NT2/D1 (cell line): ENCODE measurements at regions not wholly inside any gene's neighbourhood (a gene's known extent, or its start where the extent isn't known, plus 50 kb on each side); places are given as distances from the start of the nearest gene placed in this dataset.

Experiments used
- SUZ12 ChIP-seq: IDR thresholded peaks from 2 replicates; pipeline ENCODE4 v1.6.1; 2011; ENCODE audit not compliant: insufficient read length, insufficient read depth; ENCODE audit errors: extremely low read depth
- YY1 ChIP-seq: IDR thresholded peaks from 2 replicates; pipeline ENCODE4 v1.6.1; 2011; ENCODE audit not compliant: insufficient read length, insufficient read depth
- ZNF274 ChIP-seq: IDR thresholded peaks from 2 replicates; pipeline ENCODE4 v1.6.1; 2011; ENCODE audit warnings: mild to moderate bottlenecking, low read depth, low read length

GRCh38 chr3:72149645-72150300 is 364.8 kb upstream of the PROK2 start:
- TF ChIP-seq YY1 = no peak
- no peak for TF ChIP-seq ZNF274
- TF ChIP-seq SUZ12 = no peak
